ENCODE measurements at regions not wholly inside any gene's neighbourhood (a gene's known extent, or its start where the extent isn't known, plus 50 kb on each side); places are given as distances from the start of the nearest gene placed in this dataset.

DNA sequence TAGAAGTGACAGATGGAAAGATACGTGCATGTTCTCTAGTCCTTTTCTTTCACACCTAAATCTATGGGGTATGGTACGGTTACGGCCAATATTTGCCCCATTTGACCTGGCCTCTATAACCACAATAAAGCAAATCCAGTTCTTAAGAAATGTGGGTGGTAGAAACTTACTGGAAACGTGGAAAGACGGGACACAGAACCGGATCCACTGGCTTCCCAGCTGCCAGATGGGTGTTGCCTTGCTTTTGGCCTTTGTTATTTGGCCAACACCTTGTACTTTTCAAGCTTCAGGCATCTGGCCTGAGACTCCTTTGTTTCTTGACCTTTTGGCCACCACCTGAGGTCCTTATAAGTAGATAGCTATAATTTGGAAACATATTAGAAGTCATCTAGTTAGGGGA, 635.9 kb downstream of the SLC4A3 start:
- Histone ChIP-seq H3K27me3 (no peaks in the 10 kb centered on the region), H3K4me1 (peaks cover 7% of the 10 kb centered on the region; the same call in 1 of the 2 replicates), H3K9me3 (no peaks in the 10 kb centered on the region), H3K36me3 (no peaks in the 10 kb centered on the region), H3K4me2 (no peak overlapping the region), H4K20me1 (no peaks in the 10 kb centered on the region), H3K9ac (no peak overlapping the region), H3K4me3 (no peak overlapping the region), H3K27ac (no peak overlapping the region)
- no peak for TF ChIP-seq Cebpa-rat (IDR thresholded peaks at IDR 0.05)

DNA sequence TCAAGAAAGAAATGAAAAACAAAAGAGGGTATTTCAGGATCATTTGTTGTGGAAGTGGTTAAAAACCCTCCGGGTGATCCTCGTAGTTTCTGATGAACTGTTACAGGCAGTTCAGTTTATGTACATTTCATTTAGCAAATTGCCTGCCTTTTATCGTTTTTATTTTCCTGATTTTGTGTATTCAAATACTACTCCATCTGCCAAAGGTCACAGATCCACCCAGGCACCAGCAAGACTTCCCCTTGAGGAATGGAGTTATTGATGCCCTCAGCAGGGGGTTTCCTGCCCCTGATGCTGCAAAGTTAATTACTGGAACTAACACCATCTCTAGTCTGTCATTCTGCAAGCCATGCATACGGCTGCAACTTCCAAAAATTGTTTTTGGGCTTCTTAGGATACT, 641.9 kb downstream of the SLC4A3 start:
- Histone ChIP-seq H3K27ac (no peak overlapping the region), H4K20me1 (no peaks in the 10 kb centered on the region), H3K27me3 (no peaks in the 10 kb centered on the region), H3K9me3 (no peaks in the 10 kb centered on the region), H3K36me3 (no peaks in the 10 kb centered on the region), H3K4me2 (no peak overlapping the region), H3K9ac (no peak overlapping the region), H3K4me3 (no peak overlapping the region), H3K4me1 (no peaks in the 10 kb centered on the region)
- no peak for TF ChIP-seq Cebpa-rat (IDR thresholded peaks at IDR 0.05)

DNA sequence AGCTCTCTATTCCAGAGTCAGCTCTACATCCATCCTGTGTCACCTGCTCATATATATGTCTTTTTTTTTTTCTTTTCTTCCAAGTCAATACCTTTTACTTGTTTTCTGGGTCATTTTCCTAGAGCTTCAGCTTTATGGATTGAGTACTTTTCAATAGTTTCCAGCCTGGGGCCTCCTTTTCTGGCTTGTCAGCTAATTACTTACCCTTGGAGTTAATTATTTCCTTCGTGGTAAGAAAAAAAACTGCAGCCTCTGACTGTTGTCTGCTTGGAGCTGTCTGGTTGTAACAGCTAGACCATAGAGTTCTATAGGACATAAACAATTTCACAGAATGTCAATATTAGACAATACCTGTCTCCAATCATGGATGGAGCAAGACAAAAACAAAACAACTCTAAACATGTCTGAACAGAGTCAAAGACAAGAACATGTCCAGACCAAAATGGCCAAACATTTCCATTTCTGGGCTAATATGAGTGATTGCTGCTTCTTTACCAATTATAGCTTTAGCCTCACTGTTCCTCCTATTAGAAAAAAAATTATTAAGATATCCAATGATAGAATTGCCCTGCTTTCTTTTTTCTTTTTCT, 643.1 kb downstream of the SLC4A3 start:
- no peaks in the 10 kb centered on the region for H3K36me3 ChIP-seq
- no peak overlapping the region for H3K9ac ChIP-seq
- no peaks in the 10 kb centered on the region for H3K27me3 ChIP-seq
- no peaks in the 10 kb centered on the region for H3K4me1 ChIP-seq
- TF ChIP-seq Cebpa-rat (IDR thresholded peaks at IDR 0.05) = no peak
- no peaks in the 10 kb centered on the region for H4K20me1 ChIP-seq
- no peak overlapping the region for H3K4me2 ChIP-seq
- no peak overlapping the region for H3K4me3 ChIP-seq
- no peak overlapping the region for H3K27ac ChIP-seq
- no peaks in the 10 kb centered on the region for H3K9me3 ChIP-seq

DNA sequence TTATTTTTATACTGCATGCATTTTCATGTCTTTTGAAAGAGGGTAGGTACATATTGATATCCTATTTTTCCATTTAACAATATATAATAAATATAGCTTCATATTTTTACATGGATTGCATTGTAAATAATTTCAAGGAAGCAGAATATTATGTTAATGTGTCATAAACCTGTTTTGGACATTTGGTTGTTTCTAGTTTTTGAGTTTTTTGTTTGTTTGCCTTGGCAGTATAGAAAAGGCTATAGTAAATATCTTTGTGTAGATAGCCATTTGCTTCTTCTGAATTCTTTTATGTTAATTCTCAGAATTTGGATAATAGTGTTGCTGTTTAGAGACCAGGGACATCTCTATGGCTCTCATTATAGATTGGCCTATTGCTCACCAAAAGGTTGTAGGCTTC, 645.2 kb downstream of the SLC4A3 start:
- Histone ChIP-seq H3K27me3 (no peaks in the 10 kb centered on the region), H3K4me2 (no peak overlapping the region)
- TF ChIP-seq Cebpa-rat (IDR thresholded peaks at IDR 0.05) = no peak

DNA sequence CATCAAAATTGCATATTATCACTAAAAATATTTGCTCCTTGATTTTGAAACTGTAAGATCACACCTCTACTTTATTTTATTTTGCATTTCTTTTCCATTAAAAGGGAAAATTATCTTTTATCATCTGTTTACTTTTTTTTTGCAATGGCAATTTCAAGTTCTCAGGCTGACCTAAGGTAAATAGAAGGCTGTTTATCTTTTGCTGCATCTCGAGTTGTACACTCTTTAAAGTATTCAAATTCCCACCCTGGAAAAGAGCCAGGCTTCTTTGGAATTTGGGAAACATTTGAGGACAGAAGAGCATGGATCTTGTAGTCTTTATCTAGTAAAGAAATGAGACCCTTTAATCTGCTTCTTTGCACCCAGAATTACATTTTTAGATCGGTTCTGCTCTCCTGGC, 645.7 kb downstream of the SLC4A3 start:
- TF ChIP-seq Cebpa-rat (IDR thresholded peaks at IDR 0.05) = no peak
- Histone ChIP-seq H3K4me2 (no peak overlapping the region), H3K27ac (no peak overlapping the region)

More for the DNA sequence above, 645.2 kb downstream of the SLC4A3 start:
- no peaks in the 10 kb centered on the region for H3K36me3 ChIP-seq
- H4K20me1 ChIP-seq = no peaks in the 10 kb centered on the region
- no peaks in the 10 kb centered on the region for H3K4me1 ChIP-seq
- H3K27ac ChIP-seq = no peak overlapping the region
- no peaks in the 10 kb centered on the region for H3K9me3 ChIP-seq
- H3K9ac ChIP-seq = no peak overlapping the region
- no peak overlapping the region for H3K4me3 ChIP-seq

DNA sequence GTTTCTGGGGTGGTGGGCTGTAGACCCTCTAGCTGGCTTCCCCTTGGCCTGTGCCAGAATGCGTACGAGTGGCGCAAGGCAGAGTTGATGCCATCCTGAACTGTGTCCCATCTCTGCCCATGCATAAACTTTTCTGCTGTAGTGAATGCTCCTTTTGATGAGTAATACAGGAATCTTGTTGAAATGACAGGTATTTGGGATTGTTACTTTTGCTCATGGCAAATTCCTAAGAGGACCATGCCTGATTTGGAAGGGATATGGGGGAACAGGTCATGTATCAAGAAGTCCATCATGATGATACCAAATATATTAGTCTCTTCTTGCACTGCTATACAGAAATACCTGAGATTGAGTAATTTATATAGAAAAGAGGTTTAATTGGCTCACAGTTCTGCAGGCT, 648.0 kb downstream of the SLC4A3 start:
- Histone ChIP-seq H3K4me3 (no peak overlapping the region), H3K27ac (no peak overlapping the region), H3K27me3 (no peaks in the 10 kb centered on the region), H3K9me3 (no peaks in the 10 kb centered on the region), H3K9ac (no peak overlapping the region), H3K36me3 (no peaks in the 10 kb centered on the region), H3K4me2 (no peak overlapping the region), H3K4me1 (no peaks in the 10 kb centered on the region), H4K20me1 (no peaks in the 10 kb centered on the region)
- no peak for TF ChIP-seq Cebpa-rat (IDR thresholded peaks at IDR 0.05)

More for the DNA sequence above, 645.7 kb downstream of the SLC4A3 start:
- Histone ChIP-seq H3K9me3 (no peaks in the 10 kb centered on the region), H3K36me3 (no peaks in the 10 kb centered on the region), H4K20me1 (no peaks in the 10 kb centered on the region), H3K9ac (no peak overlapping the region), H3K27me3 (no peaks in the 10 kb centered on the region), H3K4me3 (no peak overlapping the region), H3K4me1 (no peaks in the 10 kb centered on the region)

DNA sequence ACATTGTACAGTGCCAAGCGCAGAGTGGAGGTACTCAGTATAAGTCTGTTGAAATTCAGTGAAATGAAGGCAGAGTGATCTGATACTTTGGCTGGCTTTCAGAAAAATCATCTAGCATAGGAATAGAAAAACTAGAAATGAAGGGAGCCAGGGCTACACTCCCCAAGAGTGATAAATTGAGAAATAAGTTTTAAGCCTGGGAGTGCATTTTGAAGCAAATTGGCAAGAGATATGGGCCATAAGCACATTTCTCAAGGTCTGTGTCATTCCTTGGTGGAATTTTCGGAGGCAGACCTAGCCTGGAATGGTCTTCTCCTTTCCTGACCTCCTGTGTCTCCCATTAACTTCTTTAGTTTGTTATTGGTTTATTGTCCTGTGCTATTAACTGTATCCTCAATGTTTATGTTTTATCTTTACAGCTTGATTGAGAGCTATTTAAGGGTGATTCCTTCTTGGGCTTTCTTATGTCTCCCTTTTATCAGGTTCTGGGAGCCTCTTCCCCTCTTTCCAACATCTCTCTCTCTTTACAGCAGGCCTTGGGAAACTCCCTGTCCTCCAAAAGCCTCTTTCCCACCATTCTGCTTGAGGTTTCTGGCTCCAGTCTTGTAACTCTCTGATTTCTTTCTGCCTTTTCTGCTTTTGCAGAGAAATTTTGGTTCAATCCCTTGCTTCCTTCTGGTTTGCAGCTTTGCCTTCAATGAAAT, 649.5 kb downstream of the SLC4A3 start:
- Histone ChIP-seq H3K4me3 (no peak overlapping the region), H3K4me2 (no peak overlapping the region), H3K4me1 (peaks cover 11% of the 10 kb centered on the region), H3K36me3 (no peaks in the 10 kb centered on the region), H4K20me1 (no peaks in the 10 kb centered on the region), H3K27ac (no peak overlapping the region), H3K9ac (no peak overlapping the region), H3K9me3 (no peaks in the 10 kb centered on the region), H3K27me3 (no peaks in the 10 kb centered on the region)
- TF ChIP-seq Cebpa-rat (IDR thresholded peaks at IDR 0.05) = no peak

DNA sequence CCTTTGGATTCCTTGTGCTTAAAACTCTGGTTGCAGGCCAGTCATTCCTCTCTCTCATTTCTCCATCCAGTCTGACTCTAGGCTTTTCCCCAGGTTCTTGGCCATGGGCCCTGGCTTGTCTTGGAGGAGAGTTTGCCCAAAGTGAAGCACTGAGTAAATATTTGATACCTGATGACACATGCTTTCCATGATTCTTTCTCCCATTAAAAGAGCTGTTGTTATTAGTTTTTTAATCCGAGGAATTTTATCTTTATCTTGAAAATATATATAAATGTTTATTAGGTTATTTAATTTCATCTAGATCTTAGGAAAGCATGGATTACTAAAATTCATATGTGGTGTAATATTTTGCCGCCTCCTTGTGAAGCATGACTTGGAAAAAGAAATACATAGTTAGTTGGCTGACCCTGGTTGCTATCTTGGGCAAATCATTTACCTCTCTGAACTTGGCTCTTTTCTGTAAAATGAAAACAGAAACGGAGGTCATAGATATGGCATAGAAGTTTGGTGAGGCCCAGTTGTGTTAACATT, 650.1 kb downstream of the SLC4A3 start:
- Histone ChIP-seq H3K4me2 (no peak overlapping the region), H3K9ac (no peak overlapping the region), H4K20me1 (no peaks in the 10 kb centered on the region), H3K4me3 (no peak overlapping the region), H3K27ac (no peak overlapping the region), H3K36me3 (no peaks in the 10 kb centered on the region), H3K9me3 (no peaks in the 10 kb centered on the region), H3K4me1 (peaks cover 11% of the 10 kb centered on the region), H3K27me3 (no peaks in the 10 kb centered on the region)
- no peak for TF ChIP-seq Cebpa-rat (IDR thresholded peaks at IDR 0.05)

DNA sequence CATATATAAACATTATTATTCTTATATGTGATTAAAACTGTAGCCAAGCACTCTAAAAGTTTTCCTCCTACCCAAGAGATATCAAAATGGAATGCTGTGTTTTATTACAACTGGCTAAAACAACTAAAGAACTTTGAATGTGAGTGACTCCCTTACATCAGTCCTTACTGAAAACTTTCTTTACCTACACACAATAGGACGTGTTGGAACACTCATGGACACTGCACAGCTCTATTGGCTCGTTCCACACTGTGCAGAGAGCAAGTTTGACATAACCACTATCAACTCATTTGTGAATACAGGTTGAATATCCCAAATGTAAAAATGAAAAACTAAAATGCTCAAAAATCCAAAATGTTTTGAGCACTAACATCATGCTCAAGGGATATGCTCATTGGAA, 650.6 kb downstream of the SLC4A3 start:
- no peak overlapping the region for H3K9ac ChIP-seq
- H3K36me3 ChIP-seq = no peaks in the 10 kb centered on the region
- H3K27me3 ChIP-seq = no peaks in the 10 kb centered on the region
- H4K20me1 ChIP-seq = no peaks in the 10 kb centered on the region
- H3K27ac ChIP-seq = no peak overlapping the region
- H3K4me1 ChIP-seq = peaks cover 11% of the 10 kb centered on the region
- TF ChIP-seq Cebpa-rat (IDR thresholded peaks at IDR 0.05) = no peak
- no peak overlapping the region for H3K4me2 ChIP-seq
- no peaks in the 10 kb centered on the region for H3K9me3 ChIP-seq
- no peak overlapping the region for H3K4me3 ChIP-seq

DNA sequence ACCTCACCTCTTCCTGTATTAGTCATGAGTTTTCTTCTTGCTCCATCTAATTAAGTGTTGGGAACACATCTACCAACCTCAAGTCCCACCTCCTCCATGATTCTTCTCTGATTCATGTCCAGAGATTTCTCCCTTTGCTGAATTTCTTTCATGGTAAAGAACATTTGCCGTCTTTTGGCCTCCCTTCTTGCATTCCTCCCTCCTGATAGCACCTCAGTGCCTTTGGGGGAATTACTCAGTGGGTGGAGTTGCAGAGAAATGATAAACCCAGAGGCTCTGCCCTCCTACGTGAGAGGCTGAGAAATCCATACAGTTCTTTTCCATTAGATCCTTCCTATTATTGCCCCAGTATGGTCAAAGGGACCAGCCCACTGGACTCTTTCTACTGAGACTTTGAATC, 651.9 kb downstream of the SLC4A3 start:
- H4K20me1 ChIP-seq = no peaks in the 10 kb centered on the region
- no peaks in the 10 kb centered on the region for H3K36me3 ChIP-seq
- no peak overlapping the region for H3K9ac ChIP-seq
- no peak for TF ChIP-seq Cebpa-rat (IDR thresholded peaks at IDR 0.05)
- H3K27ac ChIP-seq = no peak overlapping the region
- no peak overlapping the region for H3K4me3 ChIP-seq
- H3K4me1 ChIP-seq = peaks cover 11% of the 10 kb centered on the region
- no peaks in the 10 kb centered on the region for H3K27me3 ChIP-seq
- H3K9me3 ChIP-seq = no peaks in the 10 kb centered on the region
- no peak overlapping the region for H3K4me2 ChIP-seq
